ENCODE measurements at regions not wholly inside any gene's neighbourhood (a gene's known extent, or its start where the extent isn't known, plus 50 kb on each side); places are given as distances from the start of the nearest gene placed in this dataset.

GRCh38 chr11:122235615-122236014 is 119.6 kb upstream of the BLID start:
- peak; percentile 82 for DNase-seq (ENCODE audit: low read depth, low spot score)

- no peak for DNase-seq (ENCODE audit: low read depth, low spot score)
These were observed 118.8 kb upstream of the BLID start for GRCh38 chr11:122234780-122235179.

DNA sequence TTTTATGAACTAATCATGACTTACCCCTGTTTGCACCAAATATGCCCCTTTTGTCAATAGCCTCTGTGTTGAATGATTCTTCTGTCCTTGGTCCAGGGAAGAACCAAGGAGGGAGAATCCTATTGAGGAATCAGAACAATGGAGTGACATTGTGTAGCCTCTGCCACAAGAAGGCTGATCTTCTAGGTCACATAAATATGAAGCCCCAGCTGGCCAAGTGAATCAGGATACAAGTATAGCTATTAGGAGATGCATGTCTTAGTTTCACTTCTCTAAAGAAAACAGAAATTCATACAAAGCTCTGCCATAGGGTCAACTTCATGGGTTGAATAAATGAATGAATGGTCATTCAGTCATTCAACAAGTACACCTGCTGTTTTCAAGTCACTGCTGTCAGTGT is 118.2 kb upstream of the BLID start:
- DNase-seq (ENCODE audit: low read depth, low spot score) = no peak

- DNase-seq (ENCODE audit: low read depth, low spot score) = no peak
These were observed 117.0 kb upstream of the BLID start for GRCh38 chr11:122232985-122233384.

- DNase-seq (ENCODE audit: low read depth, low spot score) = no peak
These were observed 114.4 kb upstream of the BLID start for GRCh38 chr11:122230385-122230755.

DNA sequence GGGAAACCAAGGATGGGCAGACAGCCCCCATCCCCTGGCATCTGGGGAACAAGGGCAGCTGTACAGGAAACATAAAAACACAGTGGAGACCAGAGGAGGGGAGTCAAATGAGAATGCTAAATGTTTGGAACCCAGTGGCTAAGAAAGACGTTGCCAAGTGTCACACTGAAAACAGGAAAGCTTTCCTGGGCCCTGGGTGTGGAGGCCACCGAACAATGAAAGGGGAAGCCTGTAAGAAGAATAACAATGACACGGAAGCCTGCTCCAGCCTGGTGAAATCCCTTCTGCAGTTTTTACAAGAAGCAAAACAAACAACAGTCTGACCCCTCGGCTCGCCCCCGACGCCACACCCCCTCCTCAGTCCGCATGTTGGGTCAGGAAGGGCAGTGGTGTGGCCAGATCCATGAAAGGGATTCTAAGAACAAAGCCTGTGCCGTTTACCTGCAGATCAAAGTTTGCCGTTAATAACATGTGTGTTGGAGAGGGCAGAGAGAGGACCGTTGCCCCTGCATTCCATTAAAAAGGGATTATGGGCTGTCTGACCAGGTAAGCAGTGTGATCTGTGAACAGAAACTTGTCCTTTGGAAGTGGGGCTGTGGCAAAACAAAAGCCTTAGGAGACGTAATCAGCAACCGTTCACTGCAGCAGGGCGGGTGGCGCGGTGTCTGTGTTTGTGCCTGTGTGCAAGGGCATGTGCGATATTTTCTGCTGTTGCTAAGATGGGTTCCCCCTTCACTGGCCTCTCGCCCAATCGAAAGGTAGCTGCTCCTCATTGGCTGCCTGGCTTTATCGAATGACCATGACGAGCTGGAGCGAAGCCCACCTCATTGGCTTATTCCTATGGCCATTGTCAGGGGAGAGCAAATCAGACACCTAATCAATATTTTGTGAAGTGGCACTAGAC is 113.7 kb upstream of the BLID start:
- DNase-seq (ENCODE audit: low read depth, low spot score) = no peak

- no peak for DNase-seq (ENCODE audit: low read depth, low spot score)
These were observed 113.1 kb upstream of the BLID start for GRCh38 chr11:122229078-122229477.

DNA sequence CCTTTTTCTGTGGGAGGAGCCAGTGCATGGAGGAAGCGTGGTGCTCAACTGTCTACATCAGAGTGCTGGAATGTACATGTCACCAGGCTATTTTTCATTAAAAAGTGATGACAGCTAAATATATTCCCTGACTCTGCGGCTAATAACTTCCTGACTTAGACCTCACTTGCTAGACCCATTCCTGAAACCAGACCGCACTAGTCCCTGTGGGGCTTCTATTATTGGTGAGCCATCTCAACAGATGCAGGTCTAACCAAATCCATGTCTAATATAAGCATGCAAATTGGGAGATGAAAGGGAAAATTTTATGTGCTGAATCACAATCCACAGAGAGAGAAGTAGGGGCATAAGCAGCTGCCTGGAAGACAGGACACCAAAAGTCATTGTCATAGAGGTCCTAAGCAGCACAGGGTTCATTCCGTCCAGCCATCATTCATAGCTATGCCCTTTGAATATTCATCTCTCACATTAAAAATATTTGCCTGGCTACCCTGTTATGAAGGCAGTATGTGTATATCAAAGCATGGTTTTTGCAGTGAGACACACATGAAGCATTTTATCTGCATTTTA is 110.9 kb upstream of the BLID start:
- DNase-seq (ENCODE audit: low read depth, low spot score) = no peak

DNA sequence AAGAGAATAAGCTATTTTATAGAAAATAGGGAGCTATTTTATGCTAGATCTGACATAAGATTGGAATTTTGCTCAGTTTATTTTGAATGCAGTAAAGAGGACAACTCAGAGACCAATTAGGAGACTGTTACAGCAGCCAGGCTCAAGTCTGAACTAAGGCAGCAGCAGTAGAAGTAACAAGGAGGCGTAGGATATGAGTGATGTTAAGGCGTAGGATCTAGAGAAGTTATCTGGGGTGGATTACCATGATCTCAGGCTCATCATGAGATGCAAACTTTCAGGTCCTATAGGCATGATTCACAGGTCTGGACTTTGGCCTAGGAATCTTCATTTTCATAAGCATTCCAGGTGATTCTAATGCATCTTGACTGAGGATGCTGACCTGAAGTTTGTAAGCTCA is 108.9 kb upstream of the BLID start:
- DNase-seq (ENCODE audit: low read depth, low spot score) = no peak

DNA sequence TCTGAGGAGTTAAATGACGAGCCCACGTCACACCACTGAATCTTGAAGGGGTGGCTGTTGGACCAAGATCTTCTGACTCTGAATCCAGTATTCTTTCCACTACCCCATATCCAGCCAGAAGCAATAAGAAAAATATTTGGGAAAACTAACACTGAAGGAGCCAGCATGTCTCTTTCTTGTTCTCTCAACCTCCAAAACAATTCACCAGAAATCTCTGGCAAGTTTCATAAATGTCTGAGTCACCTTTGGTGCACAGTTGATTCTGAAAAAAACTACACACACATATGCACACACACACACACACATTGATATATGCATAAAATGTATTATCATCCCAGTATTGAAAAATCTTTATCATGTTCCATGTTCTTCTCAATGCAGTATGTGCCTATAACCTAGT is 104.3 kb upstream of the BLID start:
- peak; percentile 38 for DNase-seq (ENCODE audit: low read depth, low spot score)

GRCh38 chr11:122219791-122220190 is 103.8 kb upstream of the BLID start:
- no peak for DNase-seq (ENCODE audit: low read depth, low spot score)

DNA sequence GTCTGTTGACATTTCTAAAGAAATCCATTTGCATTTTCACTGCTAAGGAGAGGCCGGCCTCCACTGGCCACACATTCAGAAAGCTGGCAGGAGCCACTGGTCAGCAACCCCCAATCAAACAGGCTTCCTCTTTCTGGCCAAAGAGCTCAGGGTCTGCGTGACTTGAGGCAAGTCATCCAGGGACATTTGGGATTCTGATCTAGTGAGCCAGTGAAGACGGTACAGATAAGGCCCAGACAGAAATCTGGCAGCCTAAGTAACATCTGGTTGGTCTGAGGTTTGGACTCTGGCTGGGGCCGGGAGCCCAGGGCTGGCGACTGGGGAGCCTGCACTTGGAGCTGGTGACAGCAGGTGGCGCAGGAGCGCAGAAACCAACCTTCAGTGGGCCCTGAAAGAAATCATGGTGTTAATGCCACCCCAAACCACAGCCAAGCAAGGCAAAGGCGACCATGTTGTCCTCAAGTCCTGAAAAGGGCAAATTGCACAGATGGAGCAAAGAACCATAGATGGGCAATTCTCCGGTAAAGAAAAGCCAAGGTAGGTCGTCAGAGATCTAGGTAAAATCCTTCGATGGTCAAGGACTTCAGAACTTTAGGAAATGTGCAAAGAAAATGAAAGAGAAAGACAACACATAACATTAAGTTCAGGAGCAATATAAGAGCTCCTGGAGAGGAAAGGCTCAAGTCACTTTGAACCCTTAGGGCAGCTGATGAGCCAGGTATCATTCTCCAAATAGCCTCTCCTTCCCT is 99.4 kb upstream of the BLID start:
- DNase-seq (ENCODE audit: low read depth, low spot score) = peak; percentile 93

- DNase-seq (ENCODE audit: low read depth, low spot score) = peak; percentile 48
These were observed 98.6 kb upstream of the BLID start for GRCh38 chr11:122214567-122214966.

DNA sequence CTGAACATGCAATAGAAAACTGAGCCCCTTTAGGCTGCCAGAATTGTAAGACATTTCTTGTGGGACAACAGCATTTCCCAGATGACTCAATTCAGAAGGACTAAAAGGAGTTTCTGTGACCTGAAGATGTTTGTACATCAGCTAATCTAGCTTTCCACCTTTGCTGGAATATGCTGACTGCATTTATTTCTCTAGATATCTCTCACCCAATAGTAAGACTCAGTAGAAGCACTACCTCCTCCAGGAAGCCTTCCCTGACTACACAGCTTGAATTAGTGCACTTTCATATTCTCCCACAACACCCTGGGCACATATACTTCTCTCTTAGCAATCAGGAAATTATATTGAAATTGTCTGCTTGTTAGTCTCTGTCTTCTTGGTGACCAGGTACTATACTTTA is 98.1 kb upstream of the BLID start:
- DNase-seq (ENCODE audit: low read depth, low spot score) = no peak

- no peak for DNase-seq (ENCODE audit: low read depth, low spot score)
These were observed 97.2 kb upstream of the BLID start for GRCh38 chr11:122213171-122213570.

GRCh38 chr11:122210367-122210997 is 94.5 kb upstream of the BLID start:
- DNase-seq (ENCODE audit: low read depth, low spot score) = no peak

- DNase-seq (ENCODE audit: low read depth, low spot score) = peak; percentile 87
These were observed 93.8 kb upstream of the BLID start for GRCh38 chr11:122209619-122210366.

DNA sequence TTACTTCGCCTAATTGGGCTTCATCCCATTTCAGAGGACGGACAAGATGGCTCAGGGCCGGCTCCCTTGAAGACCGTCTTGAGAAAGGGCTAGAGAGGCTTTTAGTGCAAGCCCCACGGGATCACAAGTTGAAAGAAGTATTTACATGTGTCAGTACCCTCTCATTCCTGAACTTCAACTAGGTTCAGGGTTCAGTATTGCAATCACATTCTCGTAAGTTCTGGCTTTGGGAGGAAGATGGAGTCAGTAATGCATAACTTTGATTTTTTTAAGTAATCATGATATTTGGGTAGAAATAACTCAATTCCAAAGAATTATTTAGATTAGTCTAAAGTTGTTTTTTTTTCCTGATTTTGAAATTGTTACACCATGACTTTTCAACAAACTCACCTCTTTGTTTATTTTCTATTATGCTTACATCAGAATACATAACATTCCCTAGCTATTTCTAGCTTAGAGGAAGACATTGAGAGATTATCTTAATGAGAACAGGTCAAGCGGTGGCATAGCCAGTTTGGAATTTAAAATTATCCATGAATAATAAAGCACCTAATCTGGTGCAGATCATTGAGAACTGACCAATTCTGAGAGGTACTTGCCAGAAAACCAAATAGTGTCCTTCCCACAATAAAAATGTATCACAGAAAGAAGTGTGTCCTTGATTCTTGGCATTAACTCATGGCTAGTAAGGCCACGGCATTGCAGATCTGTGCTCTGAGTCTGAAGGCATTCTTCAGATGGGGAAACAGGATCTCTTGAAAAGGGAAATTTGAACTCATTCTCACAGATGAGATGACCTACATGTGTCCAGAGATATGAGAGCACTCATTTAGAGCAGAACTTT is 92.1 kb upstream of the BLID start:
- DNase-seq (ENCODE audit: low read depth, low spot score) = peak; percentile 58

DNA sequence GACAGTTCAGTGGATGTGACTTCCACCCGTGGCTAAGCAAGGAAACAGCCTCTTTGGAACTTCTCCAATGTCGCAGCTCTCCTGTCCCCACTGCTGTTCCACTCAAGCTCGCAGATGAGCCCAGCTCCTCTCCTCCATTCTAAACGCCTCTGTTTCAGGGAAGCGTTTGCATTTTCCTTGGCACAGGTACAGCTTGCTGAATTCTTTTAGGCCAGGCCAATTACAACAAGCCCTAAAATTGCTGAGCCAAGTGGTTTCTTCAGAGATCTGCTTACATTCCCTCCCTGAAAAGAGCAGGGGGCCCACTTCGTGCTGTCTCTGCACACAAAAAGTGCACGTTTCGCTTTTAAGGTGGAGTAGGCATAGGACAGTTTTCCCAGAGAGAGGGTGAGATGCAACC is 91.5 kb upstream of the BLID start:
- DNase-seq (ENCODE audit: low read depth, low spot score) = peak; percentile 89

- no peak for DNase-seq (ENCODE audit: low read depth, low spot score)
These were observed 89.0 kb upstream of the BLID start for GRCh38 chr11:122205036-122205435.

GRCh38 chr11:122204206-122204605 is 88.2 kb upstream of the BLID start:
- no peak for DNase-seq (ENCODE audit: low read depth, low spot score)

Data from astrocyte of the hippocampus (primary cell).